ENCODE measurements at regions not wholly inside any gene's neighbourhood (a gene's known extent, or its start where the extent isn't known, plus 50 kb on each side); places are given as distances from the start of the nearest gene placed in this dataset.

GRCh38 chr1:4509206-4509605 lies 145.2 kb upstream of the AJAP1 start:
- DNase-seq = no peak

DNA sequence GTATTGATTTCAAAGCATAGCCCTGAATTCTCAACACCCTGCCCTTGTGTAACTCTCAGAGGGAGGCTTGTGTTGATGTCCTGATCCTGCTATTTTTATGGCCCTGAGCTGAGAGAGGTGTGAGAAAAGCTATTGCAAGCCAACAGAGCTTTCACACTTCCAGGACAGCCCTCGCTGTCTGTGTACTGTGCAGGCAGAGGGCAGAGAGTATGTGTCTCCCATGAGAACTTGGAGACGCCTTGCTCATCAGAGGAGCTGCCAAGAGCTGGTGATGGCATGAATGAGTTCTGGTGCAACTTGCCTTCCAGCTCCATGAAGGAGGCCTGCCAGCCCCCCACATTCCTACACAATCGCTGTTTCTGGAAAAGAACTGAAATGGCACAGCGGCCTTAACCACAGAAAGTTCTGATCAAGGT lies 144.1 kb upstream of the AJAP1 start:
- DNase-seq = no peak

DNA sequence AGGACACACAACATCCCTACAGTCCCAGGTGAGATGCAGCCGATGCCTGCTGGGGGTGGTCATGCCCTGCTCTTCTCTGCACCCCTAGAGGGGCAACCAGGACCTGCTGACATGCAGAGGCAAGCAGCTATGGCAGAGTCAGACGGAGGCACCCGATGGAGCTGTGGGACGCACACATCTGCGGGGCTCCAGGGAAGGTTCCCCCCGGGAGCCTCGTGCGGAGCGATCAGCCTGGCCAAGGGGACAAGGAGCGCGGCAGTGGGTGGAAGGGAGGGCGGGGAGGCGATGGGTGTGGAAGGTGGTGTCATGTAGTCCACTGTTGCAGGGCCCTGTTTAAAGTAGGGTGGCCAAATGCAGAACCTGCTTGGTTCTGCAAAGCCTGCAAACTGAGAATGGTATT lies 143.0 kb upstream of the AJAP1 start:
- no peak for DNase-seq

GRCh38 chr1:4512636-4513035 lies 141.8 kb upstream of the AJAP1 start:
- DNase-seq = no peak

DNA sequence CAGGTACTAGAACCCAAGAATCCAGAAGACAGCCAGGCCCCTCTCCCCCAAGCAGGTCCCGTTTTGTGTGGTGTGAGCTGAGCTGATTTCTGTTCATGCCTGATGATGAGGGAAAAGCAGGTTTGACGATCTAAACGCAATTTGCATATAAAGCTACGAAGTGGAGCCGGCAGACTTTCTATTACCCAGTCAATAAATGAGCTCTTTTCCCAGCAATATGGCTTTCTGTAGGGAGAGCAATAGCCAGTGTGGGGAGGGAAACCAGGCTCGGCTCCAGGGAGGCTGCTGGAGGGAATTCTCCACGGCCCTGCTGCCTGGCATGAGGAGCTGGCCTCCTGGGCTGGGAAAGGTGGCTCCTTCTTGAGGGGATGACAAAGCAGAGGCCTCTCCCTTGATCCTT lies 140.7 kb upstream of the AJAP1 start:
- no peak for DNase-seq

GRCh38 chr1:4515727-4516289 lies 138.6 kb upstream of the AJAP1 start:
- DNase-seq = no peak

DNA sequence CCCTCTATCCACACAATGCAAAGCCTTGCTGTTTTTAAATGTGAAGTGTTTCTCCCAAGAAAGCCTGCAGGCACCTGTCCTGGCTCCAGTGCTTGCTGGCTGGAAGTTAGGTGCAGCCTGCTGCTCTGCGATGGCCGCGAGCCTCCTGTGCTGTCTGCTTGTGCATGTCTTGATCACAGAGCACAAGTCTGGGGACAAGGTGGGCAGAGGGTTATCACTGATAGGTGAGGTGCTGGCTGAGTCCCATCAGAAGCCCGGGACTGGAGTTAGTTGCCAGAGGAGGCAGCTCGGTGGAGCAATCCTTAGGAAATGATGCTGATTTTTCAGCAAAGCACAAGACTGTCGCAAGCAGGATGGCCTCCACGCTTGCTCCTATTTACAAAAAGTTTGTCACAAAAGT lies 137.8 kb upstream of the AJAP1 start:
- no peak for DNase-seq

DNA sequence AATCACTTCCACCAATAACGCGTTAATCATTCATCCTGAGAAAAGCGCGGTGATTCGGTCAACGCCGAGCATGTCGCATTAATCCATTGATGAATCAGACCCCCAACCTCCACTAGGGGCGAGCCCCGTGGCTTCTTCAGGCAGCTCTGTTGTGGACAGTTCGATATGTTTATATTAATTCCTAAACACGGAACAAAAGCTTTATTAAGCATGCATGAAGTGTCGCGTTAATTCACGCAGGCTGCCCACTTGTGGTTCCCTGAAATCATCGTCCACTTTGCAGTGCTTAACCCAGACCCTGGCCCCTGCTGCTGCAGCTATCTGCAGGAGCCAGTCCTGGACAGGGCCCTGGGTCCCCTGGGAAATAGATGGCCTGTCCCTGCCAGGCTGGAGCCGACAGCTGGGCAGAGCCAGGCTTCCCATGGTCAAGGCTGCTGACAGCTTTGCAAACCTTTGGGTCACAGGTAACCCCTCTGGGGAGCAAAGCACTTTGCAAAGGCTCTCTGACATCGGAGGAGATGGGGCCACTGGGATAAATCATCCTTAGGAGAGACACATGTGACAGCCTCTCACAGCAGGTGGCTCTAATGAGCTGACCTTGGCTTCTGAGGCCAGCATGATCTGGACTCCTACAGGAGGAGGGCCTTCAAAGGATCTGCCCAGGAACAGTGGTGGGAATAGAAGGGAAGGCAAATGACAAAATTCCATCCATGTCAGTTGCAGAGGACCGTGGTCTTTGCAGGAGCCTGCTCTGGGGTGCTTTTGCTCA lies 137.0 kb upstream of the AJAP1 start:
- no peak for DNase-seq

DNA sequence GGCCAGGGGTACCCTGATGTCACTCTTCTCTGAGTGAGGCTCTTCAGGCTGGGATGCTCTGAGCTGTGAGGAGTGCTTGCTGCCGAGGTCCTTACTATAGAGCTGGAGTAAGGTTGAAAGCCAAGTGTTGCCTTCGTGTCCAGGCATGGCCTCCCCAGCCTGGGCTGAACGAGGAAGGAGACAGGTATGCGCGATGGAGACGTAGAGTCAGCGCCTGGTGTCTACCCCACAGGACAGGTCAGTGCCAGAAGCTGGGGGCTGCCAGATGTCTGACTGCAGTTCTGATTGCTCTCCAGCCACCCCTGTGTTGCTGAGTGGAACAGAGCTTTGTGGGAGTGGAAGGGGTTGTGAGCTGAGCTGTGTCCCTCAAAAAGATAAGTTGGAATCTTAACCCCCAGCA lies 135.8 kb upstream of the AJAP1 start:
- no peak for DNase-seq

GRCh38 chr1:4519954-4520353 lies 134.5 kb upstream of the AJAP1 start:
- no peak for DNase-seq

- DNase-seq = no peak
Observed at GRCh38 chr1:4523551-4523950, 130.9 kb upstream of the AJAP1 start.

GRCh38 chr1:4526747-4527146 lies 127.7 kb upstream of the AJAP1 start:
- DNase-seq = no peak

DNA sequence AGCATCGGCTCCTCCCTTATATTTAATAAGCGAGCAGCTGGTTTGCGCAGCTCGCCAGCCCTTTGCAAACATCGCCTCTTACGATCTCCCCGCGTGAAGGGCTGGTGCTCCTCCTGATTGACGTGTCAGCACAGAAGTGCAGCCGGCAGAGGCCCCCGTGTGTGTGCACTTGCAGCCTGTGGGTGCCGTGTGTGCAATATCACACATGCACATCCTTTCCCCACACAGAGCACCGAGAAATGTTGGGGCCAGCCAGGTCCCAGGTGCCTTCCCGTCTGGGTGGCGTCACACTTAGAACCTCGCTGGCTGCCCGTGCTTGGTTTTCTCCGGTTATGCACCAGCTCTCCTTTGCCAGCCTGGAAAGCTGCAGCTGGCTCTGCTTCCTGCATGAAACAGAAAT lies 126.6 kb upstream of the AJAP1 start:
- no peak for DNase-seq

- DNase-seq = no peak
Observed at GRCh38 chr1:4528590-4528989, 125.8 kb upstream of the AJAP1 start.

- no peak for DNase-seq
Observed at GRCh38 chr1:4529446-4530165, 124.8 kb upstream of the AJAP1 start.

GRCh38 chr1:4530166-4530785 lies 124.1 kb upstream of the AJAP1 start:
- DNase-seq = no peak

- no peak for DNase-seq
Observed at GRCh38 chr1:4531842-4532241, 122.6 kb upstream of the AJAP1 start.

GRCh38 chr1:4532656-4533055 lies 121.8 kb upstream of the AJAP1 start:
- DNase-seq = no peak

- no peak for DNase-seq
Observed at GRCh38 chr1:4546911-4547310, 107.5 kb upstream of the AJAP1 start.

DNA sequence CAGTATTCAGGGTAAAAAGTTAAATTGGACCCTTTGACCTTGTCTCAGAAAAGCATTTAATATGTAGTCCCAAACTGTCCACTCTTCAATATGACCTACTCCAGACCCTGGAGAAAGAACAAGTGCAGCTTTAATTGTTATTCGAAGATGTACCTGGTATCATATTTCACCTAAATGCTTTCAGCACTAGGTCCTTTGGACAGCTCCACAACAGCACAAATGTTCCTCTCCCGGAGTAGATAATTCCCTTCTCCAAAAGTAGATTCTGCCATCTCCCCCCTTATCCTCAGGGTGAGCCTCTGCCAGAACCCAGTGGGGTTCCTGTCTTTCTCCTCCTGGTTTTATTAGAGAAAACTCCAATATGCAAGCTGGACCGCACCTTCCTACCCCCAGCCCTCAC lies 104.5 kb upstream of the AJAP1 start:
- no peak for DNase-seq

DNA sequence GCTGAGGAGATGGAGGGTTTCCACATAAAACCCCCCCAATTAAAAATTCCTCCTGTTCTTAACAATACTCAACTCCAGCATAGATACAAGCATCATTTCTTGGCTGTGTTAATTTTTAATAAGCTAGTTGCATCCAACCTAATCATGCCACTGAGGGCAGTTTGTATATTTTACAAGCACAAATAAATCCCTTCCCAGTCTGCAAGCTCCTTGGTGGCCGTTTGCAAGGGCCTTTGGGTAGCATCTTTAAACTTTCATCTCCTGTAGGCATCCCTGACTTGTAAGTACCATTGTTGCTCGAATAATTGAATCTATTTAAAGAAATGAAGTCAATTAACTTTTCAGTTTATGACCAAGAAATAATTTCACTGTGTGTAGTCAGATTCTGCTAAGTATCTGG lies 103.5 kb upstream of the AJAP1 start:
- DNase-seq = no peak

DNA sequence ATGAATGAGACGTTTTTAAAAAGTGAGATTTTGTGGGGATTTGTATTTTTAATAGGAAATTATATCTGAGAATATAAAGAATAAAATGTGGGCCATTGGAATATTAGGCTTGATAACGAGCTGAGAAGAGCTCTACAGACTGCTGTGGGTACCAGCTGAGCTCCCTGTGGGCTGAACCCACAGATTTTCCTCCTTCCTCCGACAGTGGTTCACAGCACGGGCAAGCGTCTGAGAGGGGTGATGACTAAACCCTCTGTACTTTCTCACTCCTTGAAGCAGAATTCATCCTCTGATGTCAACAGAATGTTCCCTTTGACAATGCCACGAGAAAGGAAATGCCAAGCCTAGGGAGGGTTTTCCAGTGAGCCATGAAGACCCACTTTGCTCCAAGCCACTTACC lies 102.7 kb upstream of the AJAP1 start:
- DNase-seq = no peak

GRCh38 chr1:4553761-4554160 lies 100.6 kb upstream of the AJAP1 start:
- DNase-seq = no peak
